ENCODE measurements at regions not wholly inside any gene's neighbourhood (a gene's known extent, or its start where the extent isn't known, plus 50 kb on each side); places are given as distances from the start of the nearest gene placed in this dataset.
"Not testable (repeated sequence)": the region's sequence is repeated elsewhere in the genome, so short reads cannot be mapped to it uniquely, and the experiment has no call there.

GRCh38 chr3:125810010-125810409 is 159.0 kb upstream of the ROPN1B start:
- DNase-seq (ENCODE audit: low spot score); CTCF ChIA-PET; intact Hi-C loops (cut with micrococcal nuclease; ENCODE audit: unreplicated experiment); H3K27ac ChIP-seq (ENCODE audit: low read depth, low read length, poor library complexity, severe bottlenecking); H3K4me1 ChIP-seq (ENCODE audit: insufficient read depth, low read length, poor library complexity, severe bottlenecking); POLR2A ChIA-PET (ENCODE audit: low non-redundant PET); H3K4me3 ChIP-seq (ENCODE audit: low read depth, low read length, poor library complexity, severe bottlenecking); H3K9me3 ChIP-seq (ENCODE audit: low read depth, low read length, poor library complexity, severe bottlenecking); H3K27me3 ChIP-seq (replicated peaks; ENCODE audit: insufficient read depth, low read depth, low read length, poor library complexity); BruUV-seq (replicated peaks); H3K36me3 ChIP-seq (ENCODE audit: insufficient read depth, low read length, poor library complexity, severe bottlenecking): not testable (repeated sequence)

- DNase-seq (ENCODE audit: low spot score); H3K36me3 ChIP-seq (ENCODE audit: insufficient read depth, low read length, poor library complexity, severe bottlenecking); POLR2A ChIA-PET (ENCODE audit: low non-redundant PET); intact Hi-C loops (cut with micrococcal nuclease; ENCODE audit: unreplicated experiment); BruUV-seq (replicated peaks); CTCF ChIA-PET; H3K27ac ChIP-seq (ENCODE audit: low read depth, low read length, poor library complexity, severe bottlenecking); H3K27me3 ChIP-seq (replicated peaks; ENCODE audit: insufficient read depth, low read depth, low read length, poor library complexity); H3K4me3 ChIP-seq (ENCODE audit: low read depth, low read length, poor library complexity, severe bottlenecking); H3K4me1 ChIP-seq (ENCODE audit: insufficient read depth, low read length, poor library complexity, severe bottlenecking); H3K9me3 ChIP-seq (ENCODE audit: low read depth, low read length, poor library complexity, severe bottlenecking): not testable (repeated sequence)
Observed at GRCh38 chr3:125822175-125822574, 146.8 kb upstream of the ROPN1B start.

GRCh38 chr3:125831005-125831750 is 137.8 kb upstream of the ROPN1B start:
- H3K9me3 ChIP-seq (ENCODE audit: low read depth, low read length, poor library complexity, severe bottlenecking); H3K27me3 ChIP-seq (replicated peaks; ENCODE audit: insufficient read depth, low read depth, low read length, poor library complexity); DNase-seq (ENCODE audit: low spot score); H3K36me3 ChIP-seq (ENCODE audit: insufficient read depth, low read length, poor library complexity, severe bottlenecking); H3K4me1 ChIP-seq (ENCODE audit: insufficient read depth, low read length, poor library complexity, severe bottlenecking); H3K27ac ChIP-seq (ENCODE audit: low read depth, low read length, poor library complexity, severe bottlenecking); intact Hi-C loops (cut with micrococcal nuclease; ENCODE audit: unreplicated experiment); H3K4me3 ChIP-seq (ENCODE audit: low read depth, low read length, poor library complexity, severe bottlenecking); BruUV-seq (replicated peaks); CTCF ChIA-PET; POLR2A ChIA-PET (ENCODE audit: low non-redundant PET): not testable (repeated sequence)

- H3K4me3 ChIP-seq (ENCODE audit: low read depth, low read length, poor library complexity, severe bottlenecking); H3K4me1 ChIP-seq (ENCODE audit: insufficient read depth, low read length, poor library complexity, severe bottlenecking); CTCF ChIA-PET; intact Hi-C loops (cut with micrococcal nuclease; ENCODE audit: unreplicated experiment); H3K27ac ChIP-seq (ENCODE audit: low read depth, low read length, poor library complexity, severe bottlenecking); DNase-seq (ENCODE audit: low spot score); BruUV-seq (replicated peaks); H3K36me3 ChIP-seq (ENCODE audit: insufficient read depth, low read length, poor library complexity, severe bottlenecking); H3K9me3 ChIP-seq (ENCODE audit: low read depth, low read length, poor library complexity, severe bottlenecking); POLR2A ChIA-PET (ENCODE audit: low non-redundant PET); H3K27me3 ChIP-seq (replicated peaks; ENCODE audit: insufficient read depth, low read depth, low read length, poor library complexity): not testable (repeated sequence)
Observed at GRCh38 chr3:125835562-125835961, 133.4 kb upstream of the ROPN1B start.

GRCh38 chr3:125836011-125836551 is 132.9 kb upstream of the ROPN1B start:
- H3K4me3 ChIP-seq (ENCODE audit: low read depth, low read length, poor library complexity, severe bottlenecking); DNase-seq (ENCODE audit: low spot score); BruUV-seq (replicated peaks); H3K27ac ChIP-seq (ENCODE audit: low read depth, low read length, poor library complexity, severe bottlenecking); H3K9me3 ChIP-seq (ENCODE audit: low read depth, low read length, poor library complexity, severe bottlenecking); CTCF ChIA-PET; H3K27me3 ChIP-seq (replicated peaks; ENCODE audit: insufficient read depth, low read depth, low read length, poor library complexity); POLR2A ChIA-PET (ENCODE audit: low non-redundant PET); H3K36me3 ChIP-seq (ENCODE audit: insufficient read depth, low read length, poor library complexity, severe bottlenecking); H3K4me1 ChIP-seq (ENCODE audit: insufficient read depth, low read length, poor library complexity, severe bottlenecking); intact Hi-C loops (cut with micrococcal nuclease; ENCODE audit: unreplicated experiment): not testable (repeated sequence)

- BruUV-seq (replicated peaks); H3K27me3 ChIP-seq (replicated peaks; ENCODE audit: insufficient read depth, low read depth, low read length, poor library complexity); H3K27ac ChIP-seq (ENCODE audit: low read depth, low read length, poor library complexity, severe bottlenecking); H3K4me1 ChIP-seq (ENCODE audit: insufficient read depth, low read length, poor library complexity, severe bottlenecking); H3K4me3 ChIP-seq (ENCODE audit: low read depth, low read length, poor library complexity, severe bottlenecking); H3K36me3 ChIP-seq (ENCODE audit: insufficient read depth, low read length, poor library complexity, severe bottlenecking); POLR2A ChIA-PET (ENCODE audit: low non-redundant PET); CTCF ChIA-PET; intact Hi-C loops (cut with micrococcal nuclease; ENCODE audit: unreplicated experiment); DNase-seq (ENCODE audit: low spot score); H3K9me3 ChIP-seq (ENCODE audit: low read depth, low read length, poor library complexity, severe bottlenecking): not testable (repeated sequence)
Observed at GRCh38 chr3:125836786-125837185, 132.2 kb upstream of the ROPN1B start.

GRCh38 chr3:125838857-125839256 is 130.1 kb upstream of the ROPN1B start:
- H3K27ac ChIP-seq (ENCODE audit: low read depth, low read length, poor library complexity, severe bottlenecking); BruUV-seq (replicated peaks); CTCF ChIA-PET; intact Hi-C loops (cut with micrococcal nuclease; ENCODE audit: unreplicated experiment); H3K9me3 ChIP-seq (ENCODE audit: low read depth, low read length, poor library complexity, severe bottlenecking); H3K27me3 ChIP-seq (replicated peaks; ENCODE audit: insufficient read depth, low read depth, low read length, poor library complexity); DNase-seq (ENCODE audit: low spot score); H3K4me3 ChIP-seq (ENCODE audit: low read depth, low read length, poor library complexity, severe bottlenecking); H3K4me1 ChIP-seq (ENCODE audit: insufficient read depth, low read length, poor library complexity, severe bottlenecking); POLR2A ChIA-PET (ENCODE audit: low non-redundant PET); H3K36me3 ChIP-seq (ENCODE audit: insufficient read depth, low read length, poor library complexity, severe bottlenecking): not testable (repeated sequence)

- intact Hi-C loops (cut with micrococcal nuclease; ENCODE audit: unreplicated experiment); CTCF ChIA-PET; POLR2A ChIA-PET (ENCODE audit: low non-redundant PET); H3K9me3 ChIP-seq (ENCODE audit: low read depth, low read length, poor library complexity, severe bottlenecking); BruUV-seq (replicated peaks); DNase-seq (ENCODE audit: low spot score); H3K36me3 ChIP-seq (ENCODE audit: insufficient read depth, low read length, poor library complexity, severe bottlenecking); H3K4me1 ChIP-seq (ENCODE audit: insufficient read depth, low read length, poor library complexity, severe bottlenecking); H3K27me3 ChIP-seq (replicated peaks; ENCODE audit: insufficient read depth, low read depth, low read length, poor library complexity); H3K4me3 ChIP-seq (ENCODE audit: low read depth, low read length, poor library complexity, severe bottlenecking); H3K27ac ChIP-seq (ENCODE audit: low read depth, low read length, poor library complexity, severe bottlenecking): not testable (repeated sequence)
Observed at GRCh38 chr3:125840465-125840864, 128.5 kb upstream of the ROPN1B start.

Measured in A673 (cell line).